ENCODE measurements at regions not wholly inside any gene's neighbourhood (a gene's known extent, or its start where the extent isn't known, plus 50 kb on each side); places are given as distances from the start of the nearest gene placed in this dataset.

DNA sequence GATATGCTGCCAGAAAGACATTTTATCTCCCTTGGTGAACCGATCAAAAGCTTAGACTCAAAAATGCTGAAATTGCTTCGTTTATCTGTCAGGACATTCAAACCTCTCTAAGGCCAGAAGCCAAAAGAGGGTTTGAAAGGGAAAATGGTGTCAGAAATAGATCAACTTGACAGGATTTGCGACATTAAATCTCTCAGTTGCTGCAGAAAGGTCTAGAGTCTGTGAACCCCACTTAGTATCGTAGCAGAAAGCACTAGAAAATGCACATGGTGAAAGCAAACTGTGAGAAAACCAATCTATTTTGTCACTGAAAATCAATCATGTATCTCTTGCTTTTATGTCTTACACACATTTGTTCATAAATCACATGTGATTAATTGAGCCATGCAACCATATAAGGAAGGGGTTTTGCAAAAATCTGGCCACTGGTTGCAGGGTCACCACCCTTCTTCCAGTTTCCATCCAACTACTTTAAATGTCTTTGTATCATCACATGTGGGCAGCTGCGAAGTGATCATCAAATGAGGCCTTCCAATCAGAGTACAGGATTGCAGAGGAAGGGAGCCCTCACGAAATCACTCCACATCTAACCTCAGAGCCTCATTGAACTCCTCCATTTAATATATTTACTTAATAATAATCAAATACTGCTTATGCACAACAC, 347.2 kb upstream of the ANXA10 start:
- TF ChIP-seq POLR2A (IDR thresholded peaks at IDR 0.05): no peak
- TF ChIP-seq, protein P1, sequence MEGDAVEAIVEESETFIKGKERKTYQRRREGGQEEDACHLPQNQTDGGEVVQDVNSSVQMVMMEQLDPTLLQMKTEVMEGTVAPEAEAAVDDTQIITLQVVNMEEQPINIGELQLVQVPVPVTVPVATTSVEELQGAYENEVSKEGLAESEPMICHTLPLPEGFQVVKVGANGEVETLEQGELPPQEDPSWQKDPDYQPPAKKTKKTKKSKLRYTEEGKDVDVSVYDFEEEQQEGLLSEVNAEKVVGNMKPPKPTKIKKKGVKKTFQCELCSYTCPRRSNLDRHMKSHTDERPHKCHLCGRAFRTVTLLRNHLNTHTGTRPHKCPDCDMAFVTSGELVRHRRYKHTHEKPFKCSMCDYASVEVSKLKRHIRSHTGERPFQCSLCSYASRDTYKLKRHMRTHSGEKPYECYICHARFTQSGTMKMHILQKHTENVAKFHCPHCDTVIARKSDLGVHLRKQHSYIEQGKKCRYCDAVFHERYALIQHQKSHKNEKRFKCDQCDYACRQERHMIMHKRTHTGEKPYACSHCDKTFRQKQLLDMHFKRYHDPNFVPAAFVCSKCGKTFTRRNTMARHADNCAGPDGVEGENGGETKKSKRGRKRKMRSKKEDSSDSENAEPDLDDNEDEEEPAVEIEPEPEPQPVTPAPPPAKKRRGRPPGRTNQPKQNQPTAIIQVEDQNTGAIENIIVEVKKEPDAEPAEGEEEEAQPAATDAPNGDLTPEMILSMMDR (IDR thresholded peaks at IDR 0.05): no peak

Measured in thyroid gland (tissue), 4 donors.